GM21737 (cell line): ENCODE measurements at regions not wholly inside any gene's neighbourhood (a gene's known extent, or its start where the extent isn't known, plus 50 kb on each side); places are given as distances from the start of the nearest gene placed in this dataset.

Experiments
- ATAC-seq: cut with Tn5 transposase; IDR thresholded peaks from one replicate; pipeline ENCODE4 v1.9.1; 2021; ENCODE audit warnings: mild to moderate bottlenecking, moderate library complexity; ENCODE audit not compliant: unreplicated experiment

DNA sequence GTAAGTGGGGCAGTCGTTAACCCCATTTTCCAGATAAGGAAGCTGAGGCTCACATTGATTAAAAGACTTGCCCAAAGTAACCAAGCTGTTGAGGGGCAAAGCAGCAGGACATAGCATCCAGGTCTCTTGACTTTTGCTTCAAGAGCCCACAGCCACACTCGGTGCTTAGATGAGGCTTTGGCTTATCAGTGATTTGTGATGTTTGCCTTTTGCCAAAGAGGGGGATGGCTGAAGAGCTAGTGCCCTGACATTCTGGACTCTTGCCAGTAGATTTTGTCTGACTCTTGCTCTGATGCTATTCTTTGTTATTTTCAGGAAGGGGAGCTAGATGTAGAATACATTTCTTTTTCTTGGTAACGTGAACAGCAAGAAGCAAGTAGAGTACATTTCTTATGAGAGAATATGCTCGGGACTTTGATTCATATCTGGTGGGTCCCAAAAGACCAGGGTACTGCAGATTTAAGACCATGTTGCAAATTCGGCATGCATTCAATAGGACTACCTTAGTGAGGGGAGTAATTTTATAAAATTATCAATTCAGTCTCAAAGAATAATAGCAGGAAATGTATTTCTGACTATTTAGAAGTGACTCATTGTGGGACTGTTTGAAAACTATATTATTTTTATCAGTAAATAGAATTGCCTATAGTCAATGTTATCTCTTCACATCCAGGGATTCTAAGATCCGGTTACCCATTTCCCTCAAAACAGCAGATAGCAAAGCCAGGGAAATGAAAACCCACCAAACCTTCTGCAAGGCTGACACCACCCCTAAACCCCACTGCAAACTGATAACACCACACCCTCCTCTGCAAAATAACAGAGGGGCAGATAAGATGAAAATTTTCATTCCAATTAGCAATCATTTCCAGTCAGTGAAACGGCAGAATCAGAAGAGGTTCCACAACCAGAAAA, 180.0 kb upstream of the BMPER start:
- no peak for ATAC-seq

DNA sequence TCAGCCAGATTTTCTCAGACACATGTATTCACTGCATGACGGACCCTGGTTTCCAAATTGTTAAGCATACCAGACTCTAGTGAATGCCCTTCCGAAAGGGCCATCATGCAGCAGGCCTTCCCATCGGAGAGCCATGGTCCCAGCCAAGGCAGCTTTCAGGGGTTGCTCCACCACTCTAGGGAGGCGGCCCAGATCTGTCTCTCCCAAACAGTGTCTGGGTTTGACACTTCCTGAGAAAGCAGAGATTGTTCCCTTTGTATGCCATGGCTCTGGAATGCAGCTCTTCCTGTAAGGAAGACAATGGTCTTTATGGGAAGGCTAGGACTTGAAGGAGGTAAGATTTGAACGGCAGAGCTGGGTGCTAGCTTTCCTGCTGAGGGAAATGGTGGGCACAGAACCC, 178.8 kb upstream of the BMPER start:
- ATAC-seq, result no peak

GRCh38 chr7:33727315-33727714, 178.0 kb upstream of the BMPER start:
- ATAC-seq, result no peak

DNA sequence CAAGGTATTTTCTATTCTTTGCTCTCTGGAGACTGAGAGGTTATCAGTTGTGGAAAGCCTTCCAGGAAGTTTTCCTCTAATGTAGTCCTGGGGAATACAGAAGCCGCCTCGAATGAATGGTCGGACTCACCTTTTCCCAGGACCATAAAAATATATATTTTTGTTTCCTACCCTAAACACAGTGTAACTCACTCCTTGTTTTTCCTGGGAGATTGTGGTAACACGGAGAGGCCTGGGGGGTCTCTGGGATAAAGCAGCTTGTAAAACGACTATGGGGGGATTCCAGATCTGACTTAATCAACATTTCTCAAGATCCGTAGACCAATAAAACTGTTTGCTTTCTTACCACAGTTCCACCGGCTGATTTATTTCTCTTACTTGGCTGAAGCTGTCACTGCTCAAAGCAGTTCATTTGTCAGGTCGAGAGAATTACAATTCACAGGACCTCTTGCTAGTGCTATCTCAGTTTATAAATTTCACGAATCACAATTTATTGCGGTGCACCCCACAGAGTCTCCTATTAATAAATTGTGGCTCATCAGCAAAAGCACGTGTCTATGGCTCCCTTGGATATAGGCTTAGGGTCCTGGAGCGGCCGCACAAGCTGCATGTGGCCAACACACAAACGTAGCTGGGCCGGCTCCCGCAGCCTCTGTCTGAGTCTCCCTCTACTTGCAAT, 176.3 kb upstream of the BMPER start:
- ATAC-seq, result no peak

DNA sequence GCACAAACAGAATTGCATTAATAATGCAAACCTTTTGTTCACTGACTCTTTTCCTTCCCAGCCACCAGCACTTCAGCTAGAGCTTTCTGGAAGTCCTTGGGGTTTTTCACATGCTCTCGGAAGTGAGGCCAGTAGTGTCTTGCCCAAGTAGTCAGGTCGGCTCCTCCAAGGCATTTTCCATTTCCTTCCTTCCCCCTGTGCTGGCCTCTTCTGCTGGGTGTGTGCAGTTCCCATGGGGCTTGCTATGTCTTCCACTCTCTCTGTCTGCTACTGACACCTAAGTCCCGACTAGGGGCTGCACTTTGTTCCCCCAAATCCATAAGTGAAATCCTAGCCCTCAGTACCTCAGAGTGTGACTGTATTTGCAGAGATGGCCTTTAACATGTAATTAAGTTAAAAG, 175.6 kb upstream of the BMPER start:
- no peak for ATAC-seq

- ATAC-seq, result no peak
Observed at GRCh38 chr7:33730958-33731357, 174.4 kb upstream of the BMPER start.

DNA sequence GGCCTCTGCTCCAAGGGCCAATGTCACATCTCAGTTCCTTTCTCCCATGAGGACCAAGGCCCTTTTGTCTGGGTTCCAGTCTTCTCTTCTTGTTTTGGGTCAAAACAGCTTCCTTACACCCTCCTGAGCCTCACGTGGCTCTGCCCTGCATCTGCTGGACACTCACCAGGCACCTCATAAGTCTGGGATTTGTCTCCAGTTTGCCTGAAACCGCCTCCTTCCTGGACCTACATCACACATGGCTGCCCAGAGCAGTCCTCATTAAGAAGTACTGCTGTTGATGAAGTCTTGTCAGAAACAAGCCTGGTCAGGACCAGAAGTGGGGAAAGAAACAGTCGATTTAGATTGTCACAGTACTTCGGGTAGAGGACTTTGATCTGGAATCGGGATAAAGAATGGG, 173.4 kb upstream of the BMPER start:
- no peak for ATAC-seq

- ATAC-seq, result no peak
Observed at GRCh38 chr7:33732462-33732861, 172.9 kb upstream of the BMPER start.

DNA sequence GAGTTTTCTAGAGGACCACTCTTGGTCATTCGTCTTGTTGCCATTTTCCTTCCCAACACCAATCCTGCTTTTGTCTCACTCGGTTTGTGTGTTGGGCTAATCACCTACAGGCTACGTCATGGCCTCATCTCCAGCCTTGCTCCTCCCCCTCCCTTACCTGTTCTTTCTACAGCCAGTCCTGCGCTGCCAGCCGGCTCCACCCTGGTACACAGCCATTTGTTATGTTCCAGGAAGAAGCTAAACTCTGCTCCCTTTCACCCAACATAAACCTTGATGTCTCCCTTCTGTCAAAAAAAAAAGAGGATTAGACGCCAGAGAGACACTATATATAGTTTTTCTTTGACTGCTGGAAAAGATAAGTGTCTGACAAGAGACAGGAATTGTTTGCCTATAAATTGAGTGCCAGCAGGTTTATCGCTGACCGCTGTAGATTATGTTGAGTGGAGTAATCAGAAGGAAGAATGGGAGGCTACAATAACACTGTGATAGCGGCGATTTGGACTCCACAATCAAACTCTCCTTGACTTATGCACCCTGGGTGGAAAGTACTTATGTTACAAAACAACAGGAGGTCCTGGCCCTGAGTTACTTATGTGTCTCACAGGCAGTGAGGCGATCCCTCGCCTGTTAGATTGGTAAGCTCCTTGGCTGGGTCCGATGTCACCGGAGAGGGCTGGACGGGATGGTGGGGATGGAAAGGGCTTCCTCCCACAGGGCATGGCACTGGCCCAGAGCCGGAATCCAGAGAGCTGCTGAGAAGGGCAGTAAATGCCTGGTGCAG, 171.3 kb upstream of the BMPER start:
- ATAC-seq, result no peak

GRCh38 chr7:33735403-33735802, 169.9 kb upstream of the BMPER start:
- ATAC-seq, result no peak

- no peak for ATAC-seq
Observed at GRCh38 chr7:33736521-33737221, 168.7 kb upstream of the BMPER start.

GRCh38 chr7:33738260-33738935, 166.9 kb upstream of the BMPER start:
- ATAC-seq, result no peak

DNA sequence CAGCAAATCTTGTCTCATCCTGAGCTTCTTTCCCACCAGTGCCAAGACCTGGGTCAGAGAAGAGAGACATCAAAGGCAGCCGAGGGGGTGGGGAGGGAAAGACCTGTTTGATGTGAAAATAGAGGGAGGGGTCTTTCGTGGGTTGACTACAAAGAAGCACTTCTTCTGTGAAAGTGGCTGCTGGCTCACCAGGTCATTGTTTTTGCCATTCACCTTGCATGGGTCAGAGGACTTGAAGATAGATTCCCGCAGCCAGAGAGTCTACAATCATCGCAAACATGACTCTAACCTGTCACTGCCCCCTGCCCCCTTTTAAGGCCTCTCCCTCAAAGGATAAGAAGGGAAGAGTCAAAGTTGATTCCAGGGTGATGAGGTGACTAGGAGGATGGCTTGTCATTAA, 166.1 kb upstream of the BMPER start:
- ATAC-seq, result no peak

- ATAC-seq, result no peak
Observed at GRCh38 chr7:33742521-33742920, 162.8 kb upstream of the BMPER start.

DNA sequence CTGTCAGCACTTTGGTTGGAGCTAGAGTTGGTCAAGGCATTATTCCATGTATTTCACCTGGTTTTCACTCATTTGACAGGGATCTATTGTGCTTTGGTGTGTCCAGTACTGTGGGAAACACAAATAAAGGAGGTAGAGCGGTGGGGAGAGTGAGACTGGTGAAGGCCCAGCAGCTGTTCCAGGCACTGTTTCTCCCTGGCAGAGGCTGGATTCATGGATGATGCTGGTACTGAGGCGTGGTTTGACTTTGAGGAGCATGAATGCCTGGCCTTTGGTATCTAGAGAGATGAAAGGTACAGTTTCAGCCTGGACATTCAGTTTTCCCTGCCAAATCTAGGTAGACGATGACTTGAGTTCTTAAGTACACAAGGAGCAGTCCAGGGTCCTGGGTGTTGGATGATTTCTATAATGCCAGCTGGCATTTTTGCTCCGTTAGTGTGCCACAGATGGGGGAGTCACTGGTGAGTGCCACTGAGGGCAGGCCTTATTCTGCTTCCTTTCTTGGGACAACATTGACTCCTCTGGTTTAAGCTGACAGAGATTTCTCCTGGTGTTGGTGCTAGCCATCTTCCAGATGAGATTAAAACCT, 162.2 kb upstream of the BMPER start:
- no peak for ATAC-seq

GRCh38 chr7:33743594-33743993, 161.7 kb upstream of the BMPER start:
- ATAC-seq, result no peak

GRCh38 chr7:33744293-33745075, 160.9 kb upstream of the BMPER start:
- no peak for ATAC-seq

GRCh38 chr7:33745934-33746333, 159.4 kb upstream of the BMPER start:
- no peak for ATAC-seq

GRCh38 chr7:33748793-33749192, 156.5 kb upstream of the BMPER start:
- ATAC-seq, result no peak
